Thyroid gland (tissue), 4 donors: ENCODE measurements at regions not wholly inside any gene's neighbourhood (a gene's known extent, or its start where the extent isn't known, plus 50 kb on each side); places are given as distances from the start of the nearest gene placed in this dataset.
A peak's percentile ranks its signal among the peaks of the same experiment; 100 is the strongest.

ENCODE experiments used
- DNase-seq, 2 donors: peaks; one replicate each; pipeline ENCODE4 v3.0.0-alpha.2; 2019
- H3K27ac ChIP-seq, 3 donors: fragments of 200-600 bp; sonication (generic); 1 replicate in 2 of 3; 2 replicates in 1 of 3; pipeline ENCODE4 v1.5.1; 2016 to 2019; ENCODE audit warnings: mild to moderate bottlenecking in 1 of 3, moderate library complexity in 1 of 3
- H3K27me3 ChIP-seq: fragments of 200-600 bp; sonication (generic); one replicate; pipeline ENCODE4 v1.5.1; 2019
- H3K36me3 ChIP-seq, 2 donors: fragments of 200-600 bp; sonication (generic); one replicate each; pipeline ENCODE4 v1.5.1; 2016 to 2019
- H3K4me1 ChIP-seq, 2 donors: fragments of 200-600 bp; sonication (generic); one replicate each; pipeline ENCODE4 v1.5.1; 2017 to 2019
- H3K4me3 ChIP-seq, 3 donors: fragments of 200-600 bp; sonication (generic); replicated peaks in 1 of 3; 1 replicate in 2 of 3; 2 replicates in 1 of 3; pipeline ENCODE4 v1.5.1; 2016; ENCODE audit warnings: mild to moderate bottlenecking in 1 of 3
- H3K9me3 ChIP-seq: fragments of 200-600 bp; sonication (generic); one replicate; pipeline ENCODE4 v1.5.1; 2017
- CTCF ChIP-seq, 6 experiments: fragments of 200-600 bp in 3 of 6; fragments of 450-650 bp in 3 of 6; sonication (generic) in 3 of 6; IDR thresholded peaks; one replicate each; pipeline ENCODE4 v1.5.1; 2016 to 2019; ENCODE audit warnings: antibody characterized with exemption in 6 of 6, mild to moderate bottlenecking in 2 of 6, inconsistent platforms in 1 of 6, moderate library complexity in 1 of 6
- POLR2A ChIP-seq, 2 donors: fragments of 450-650 bp; IDR thresholded peaks; one replicate each; pipeline ENCODE4 v1.6.1; 2017; ENCODE audit warnings: antibody characterized with exemption in 2 of 2, mild to moderate bottlenecking in 2 of 2, moderate library complexity in 1 of 2
- WGBS, 2 donors: methylation state at CpG; one replicate each; pipeline ENCODE4 v1.1.5; 2017; 5-methylcytosine and 5-hydroxymethylcytosine counted together
- intact Hi-C: fragments of 100-400 bp; cut with DNase I; formaldehyde crosslinking; loops from one replicate; pipeline ENCODE4 v1.15.1; 2023

DNA sequence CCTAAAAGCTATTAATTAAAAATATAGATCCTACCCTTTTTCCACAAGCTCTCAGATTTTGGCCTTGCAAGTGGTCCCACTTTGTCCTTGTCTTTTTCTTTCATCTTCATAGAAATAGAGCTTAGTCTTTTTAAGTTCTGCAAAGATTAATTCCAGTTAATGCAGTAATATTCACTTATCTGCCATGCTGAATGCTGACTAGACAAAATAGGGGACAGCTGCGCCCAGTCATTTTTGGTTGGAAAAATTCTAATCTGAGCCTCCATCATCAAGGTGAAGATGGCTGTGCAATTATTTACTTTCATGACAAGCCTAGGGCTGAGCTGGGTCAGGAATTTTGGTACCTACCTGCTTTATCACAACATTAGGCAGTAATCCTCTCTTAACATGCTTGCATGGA, 241.3 kb upstream of the CXorf66 start:
- Histone ChIP-seq H3K4me1 (no peaks in the 10 kb centered on the region), H3K4me3 (no peak overlapping the region), H3K36me3 (no peaks in the 10 kb centered on the region), H3K9me3 (no peaks in the 10 kb centered on the region), H3K27ac (no peak overlapping the region), H3K27me3 (no peaks in the 10 kb centered on the region)
- no peak for DNase-seq
- TF ChIP-seq CTCF (IDR thresholded peaks at IDR 0.05) (no peak), POLR2A (IDR thresholded peaks at IDR 0.05) (no peak)
- 100% methylated on average over 1 of the region's 1 CpG for WGBS, 2 donors
- intact Hi-C loops: no loop called here

DNA sequence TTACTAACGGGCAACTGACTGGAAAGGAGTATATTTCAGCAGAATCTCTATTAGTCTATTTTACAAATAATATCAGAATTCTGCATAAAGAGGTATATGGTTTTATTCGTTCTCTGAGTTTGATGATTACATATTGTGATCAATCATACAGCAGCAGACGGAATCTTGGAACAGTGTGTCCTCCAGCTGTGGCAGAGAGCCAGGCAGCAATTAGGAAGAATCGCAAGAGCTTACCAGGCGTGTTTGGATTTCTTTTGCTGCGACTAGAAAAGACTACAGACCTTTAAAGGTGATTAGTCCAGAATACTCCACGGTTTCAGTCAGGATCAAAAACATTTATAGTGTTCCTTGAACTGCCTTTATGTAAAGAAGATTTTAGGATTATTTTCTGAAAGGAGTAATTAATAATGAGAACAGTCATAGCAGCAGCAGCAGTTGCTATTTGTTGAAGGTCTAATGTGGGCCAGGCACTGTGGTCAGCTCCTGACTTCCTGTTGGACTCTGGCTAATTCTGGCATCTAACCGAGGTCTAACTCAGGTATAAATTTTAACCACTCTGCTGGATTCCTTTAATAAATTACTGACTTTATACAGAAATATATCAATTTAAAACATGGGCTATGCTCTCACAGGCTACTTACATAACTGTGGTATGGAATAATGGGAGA, 225.3 kb upstream of the CXorf66 start:
- no peak for TF ChIP-seq POLR2A (IDR thresholded peaks at IDR 0.05)
- TF ChIP-seq CTCF (IDR thresholded peaks at IDR 0.05): no peak

DNA sequence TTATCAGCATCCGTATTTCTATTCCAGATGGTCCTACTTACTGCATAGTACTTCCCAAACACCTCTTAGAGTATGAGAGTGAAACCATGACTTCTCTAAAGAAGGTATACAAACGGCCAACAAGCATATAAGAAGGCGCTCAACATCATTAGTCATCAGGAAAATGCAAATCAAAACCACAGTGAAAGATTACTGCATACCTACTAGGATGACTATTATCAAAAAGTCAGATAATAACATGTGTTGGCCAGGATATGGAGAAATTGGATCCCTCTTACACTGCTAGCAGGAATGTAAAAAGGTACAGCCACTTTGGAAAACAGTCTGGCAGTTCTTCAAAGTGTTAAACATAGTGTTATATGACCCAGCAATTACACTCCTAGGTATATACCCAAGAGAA, 215.3 kb upstream of the CXorf66 start:
- intact Hi-C loops: no loop called here
- no peak for TF ChIP-seq CTCF (IDR thresholded peaks at IDR 0.05)
- TF ChIP-seq POLR2A (IDR thresholded peaks at IDR 0.05): no peak
- Histone ChIP-seq H3K4me1 (no peaks in the 10 kb centered on the region), H3K9me3 (no peaks in the 10 kb centered on the region), H3K27ac (no peak overlapping the region), H3K36me3 (no peaks in the 10 kb centered on the region), H3K27me3 (no peaks in the 10 kb centered on the region), H3K4me3 (no peak overlapping the region)
- WGBS, 2 donors: 78 to 84% methylated on average over 3 of the region's 3 CpGs
- DNase-seq: no peak

More for the DNA sequence above, 225.3 kb upstream of the CXorf66 start:
- Histone ChIP-seq H3K27me3 (no peaks in the 10 kb centered on the region), H3K4me3 (no peak overlapping the region), H3K9me3 (no peaks in the 10 kb centered on the region), H3K4me1 (no peaks in the 10 kb centered on the region), H3K27ac (no peak overlapping the region), H3K36me3 (no peaks in the 10 kb centered on the region)
- 41 to 42% methylated on average over 8 of the region's 8 CpGs for WGBS, 2 donors
- intact Hi-C loops: no loop called here
- peak; percentile 2 to 21 for DNase-seq

GRCh38 chrX:140177821-140178220, 212.5 kb upstream of the CXorf66 start:
- intact Hi-C loops: no loop called here
- WGBS, 2 donors: 26 to 36% methylated on average over 2 to 3 of the region's 3 CpGs
- H3K9me3 ChIP-seq: no peaks in the 10 kb centered on the region

DNA sequence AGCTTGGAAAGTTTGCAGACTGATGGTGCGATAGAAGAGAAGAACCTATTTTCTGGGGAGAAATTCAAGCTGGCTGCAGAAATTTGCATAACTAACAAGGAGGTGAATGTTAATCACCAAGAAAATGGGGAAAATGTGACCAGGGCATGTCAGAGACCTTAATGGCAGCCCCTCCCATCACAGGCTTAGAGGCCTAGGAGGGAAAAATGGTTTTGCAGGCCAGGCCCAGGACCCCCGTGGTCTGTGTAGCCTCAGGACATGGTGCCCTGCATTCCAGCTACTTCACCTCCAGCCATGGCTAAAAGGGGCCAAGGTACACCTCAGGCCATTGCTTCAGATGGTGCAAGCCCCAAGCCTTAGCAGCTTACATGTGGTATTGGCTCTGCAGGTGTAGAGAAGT, 207.1 kb upstream of the CXorf66 start:
- no peak for DNase-seq
- intact Hi-C loops: no loop called here
- no peak for TF ChIP-seq CTCF (IDR thresholded peaks at IDR 0.05)
- Histone ChIP-seq H3K27me3 (no peaks in the 10 kb centered on the region), H3K4me3 (no peak overlapping the region), H3K36me3 (no peaks in the 10 kb centered on the region), H3K9me3 (no peaks in the 10 kb centered on the region), H3K4me1 (no peaks in the 10 kb centered on the region), H3K27ac (no peak overlapping the region)
- WGBS, 2 donors: 100% methylated on average over 1 of the region's 2 CpGs

More at GRCh38 chrX:140177821-140178220, 212.5 kb upstream of the CXorf66 start:
- no peak for DNase-seq
- Histone ChIP-seq H3K4me1 (no peaks in the 10 kb centered on the region), H3K27me3 (no peaks in the 10 kb centered on the region), H3K4me3 (no peak overlapping the region), H3K27ac (no peak overlapping the region), H3K36me3 (no peaks in the 10 kb centered on the region)
- TF ChIP-seq POLR2A (IDR thresholded peaks at IDR 0.05): no peak
